ENCODE measurements at regions not wholly inside any gene's neighbourhood (a gene's known extent, or its start where the extent isn't known, plus 50 kb on each side); places are given as distances from the start of the nearest gene placed in this dataset.

DNA sequence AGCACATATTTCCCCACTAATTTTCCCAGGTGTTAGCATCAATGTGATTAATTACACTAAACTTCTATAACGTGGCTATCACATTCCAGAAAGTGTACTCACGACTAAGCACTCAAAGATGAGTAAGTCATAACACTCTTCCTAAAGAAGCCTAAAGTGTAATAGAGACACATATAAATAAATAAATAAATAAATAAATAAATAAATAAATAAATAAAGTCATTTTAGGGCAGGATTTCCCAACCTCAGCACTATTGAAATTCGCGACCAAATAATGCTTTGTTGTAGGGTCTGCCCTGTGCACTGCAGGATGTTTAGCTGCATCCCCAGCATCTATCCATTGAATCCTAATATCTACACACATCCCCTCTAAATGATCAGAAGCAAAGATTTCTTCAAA, 390.9 kb downstream of the CDH7 start:
- DNase-seq (ENCODE audit: low spot score), result no peak

DNA sequence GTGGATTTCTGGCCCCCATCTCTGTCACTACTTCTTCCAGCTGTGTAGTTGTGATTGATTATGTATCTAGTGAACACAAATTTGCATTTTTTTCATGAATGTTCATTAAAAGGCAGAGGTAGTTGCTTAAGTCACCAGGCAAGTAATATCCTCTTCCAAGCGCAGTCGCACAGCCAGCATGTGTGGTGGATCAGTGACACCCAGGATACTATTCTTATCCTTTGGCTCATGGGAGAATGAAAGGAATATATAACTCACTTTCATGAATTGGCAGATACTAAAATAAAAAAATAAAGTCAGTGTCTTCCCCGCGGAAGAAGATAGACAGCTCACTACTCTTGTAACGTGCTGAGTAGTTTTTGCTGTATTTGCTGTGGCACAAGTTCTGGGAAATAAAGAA, 387.8 kb downstream of the CDH7 start:
- no peak for DNase-seq (ENCODE audit: low spot score)

DNA sequence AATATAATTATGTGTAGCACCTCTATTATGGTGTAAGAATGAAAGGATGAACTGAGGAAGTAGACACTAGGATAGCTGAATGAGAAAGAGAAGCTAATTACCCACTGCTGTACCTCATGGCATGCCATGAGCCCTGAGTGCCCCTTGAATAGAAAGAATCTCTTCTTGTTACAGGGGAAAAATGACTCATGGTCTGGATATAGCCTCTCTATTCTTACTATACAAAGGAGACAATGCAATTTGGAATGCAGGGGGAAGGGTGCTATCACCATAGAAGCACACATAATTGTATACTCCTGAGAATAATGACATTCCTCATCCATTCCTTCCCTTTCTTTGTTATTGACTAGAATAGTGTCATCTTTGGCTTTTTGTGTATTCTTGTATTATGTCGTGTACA, 385.2 kb downstream of the CDH7 start:
- no peak for DNase-seq (ENCODE audit: low spot score)

DNA sequence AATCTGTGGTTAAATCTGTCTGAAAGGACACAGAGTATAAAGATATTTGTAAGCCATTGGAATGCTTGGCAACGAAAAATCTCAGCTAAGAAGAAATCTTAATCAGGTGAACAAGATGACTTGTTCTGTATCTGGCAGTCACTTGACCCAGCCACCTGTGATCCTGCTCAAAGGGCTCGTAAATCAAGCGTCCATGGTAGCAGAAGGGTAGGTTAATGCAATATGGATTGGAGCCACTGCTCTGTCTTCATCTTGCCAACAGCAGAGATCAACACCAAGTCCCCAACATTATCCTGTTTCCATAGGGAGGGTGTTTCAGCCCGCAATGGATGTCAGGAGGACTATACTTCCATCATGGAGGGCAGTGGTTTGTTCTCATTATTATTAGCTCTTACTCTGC, 378.4 kb downstream of the CDH7 start:
- no peak for DNase-seq (ENCODE audit: low spot score)

DNA sequence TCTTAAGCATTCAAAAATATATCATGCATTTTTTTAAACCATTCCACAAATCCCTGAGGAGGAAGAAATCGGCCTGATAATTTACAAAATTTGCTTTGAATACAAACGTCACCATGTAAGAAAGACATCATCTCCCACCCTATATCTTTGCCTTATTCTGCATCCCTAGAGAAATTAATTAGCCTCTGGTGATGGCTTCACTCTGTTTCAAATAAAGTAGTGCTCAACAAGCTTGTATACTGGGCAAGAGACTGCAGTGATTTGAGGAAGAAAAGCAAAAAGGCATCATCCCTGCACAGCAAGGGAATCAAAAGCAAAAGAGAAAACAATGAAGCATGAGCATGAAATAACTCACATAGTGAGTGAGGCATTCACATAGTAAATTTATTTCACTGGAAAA, 375.5 kb downstream of the CDH7 start:
- DNase-seq (ENCODE audit: low spot score), result no peak

DNA sequence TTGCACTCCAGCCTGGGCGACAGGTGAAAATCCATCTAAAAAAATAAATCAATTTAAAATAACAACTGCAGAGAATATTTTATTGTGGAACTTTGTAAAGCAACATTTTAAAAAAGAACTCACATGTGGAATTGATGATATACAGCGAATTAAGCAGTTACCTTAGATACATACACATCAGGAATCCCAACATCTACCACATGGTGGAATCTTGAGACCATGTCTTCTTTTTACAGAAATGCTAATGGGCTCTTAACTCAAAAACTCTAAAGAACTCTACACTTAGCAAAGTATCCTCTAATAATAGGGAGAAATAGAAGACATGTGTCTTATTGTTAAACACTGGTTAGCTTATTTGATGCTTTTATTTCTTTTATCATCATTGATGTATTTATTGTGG, 373.6 kb downstream of the CDH7 start:
- DNase-seq (ENCODE audit: low spot score), result no peak

DNA sequence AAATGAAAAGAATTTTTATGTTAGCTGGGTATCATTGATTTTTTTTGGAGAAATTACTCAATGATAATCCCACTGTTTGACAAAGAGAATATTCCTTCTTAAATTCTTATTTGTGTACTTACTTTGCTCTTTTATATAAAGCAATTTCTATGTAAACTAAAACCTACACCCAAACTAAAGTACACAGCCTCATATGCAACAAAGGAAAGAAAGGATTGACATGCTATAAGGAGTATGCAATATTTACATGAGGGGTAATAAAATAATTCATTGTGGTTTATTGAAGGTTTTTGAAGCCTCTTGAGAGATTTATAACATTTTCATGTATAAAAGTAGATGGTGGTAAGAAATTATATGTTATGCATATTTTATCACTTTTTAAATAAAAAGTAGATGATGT, 368.5 kb downstream of the CDH7 start:
- no peak for DNase-seq (ENCODE audit: low spot score)

DNA sequence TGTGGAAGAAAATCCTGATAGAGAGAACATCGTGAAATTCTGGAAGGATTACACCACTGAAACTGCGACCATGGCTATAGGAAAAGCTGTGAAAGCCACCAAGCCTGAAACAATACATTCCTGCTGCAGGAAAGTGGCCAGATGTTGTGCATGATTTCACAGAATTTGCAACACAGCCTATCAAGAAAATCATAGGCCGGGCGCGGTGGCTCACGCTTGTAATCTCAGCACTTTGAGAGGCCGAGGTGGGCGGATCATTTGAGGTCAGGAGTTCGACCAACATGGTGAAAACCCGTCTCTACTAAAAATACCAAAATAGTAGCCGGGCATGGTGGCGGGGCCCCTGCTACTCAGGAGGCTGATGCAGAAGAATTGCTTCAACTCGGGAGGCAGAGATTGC, 360.2 kb downstream of the CDH7 start:
- DNase-seq (ENCODE audit: low spot score), result no peak

DNA sequence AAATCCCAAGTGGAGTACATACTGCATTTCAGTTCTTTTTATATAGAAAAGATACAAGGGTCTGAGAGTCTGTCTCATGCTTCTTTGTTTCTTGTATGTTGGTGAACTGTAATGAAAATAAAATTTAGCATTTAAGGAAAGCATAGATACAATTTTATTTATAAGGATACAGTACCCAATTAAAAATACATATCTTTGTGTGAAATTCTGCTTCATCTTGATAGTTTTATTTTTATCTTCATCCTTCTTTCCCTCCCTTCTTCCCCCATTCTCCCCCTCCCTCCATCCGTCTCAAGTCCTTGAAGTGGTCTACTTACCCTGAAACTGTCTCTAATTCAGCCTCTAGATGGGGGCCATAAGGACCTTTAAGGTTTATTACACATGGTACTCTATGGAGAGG, 359.8 kb downstream of the CDH7 start:
- no peak for DNase-seq (ENCODE audit: low spot score)

DNA sequence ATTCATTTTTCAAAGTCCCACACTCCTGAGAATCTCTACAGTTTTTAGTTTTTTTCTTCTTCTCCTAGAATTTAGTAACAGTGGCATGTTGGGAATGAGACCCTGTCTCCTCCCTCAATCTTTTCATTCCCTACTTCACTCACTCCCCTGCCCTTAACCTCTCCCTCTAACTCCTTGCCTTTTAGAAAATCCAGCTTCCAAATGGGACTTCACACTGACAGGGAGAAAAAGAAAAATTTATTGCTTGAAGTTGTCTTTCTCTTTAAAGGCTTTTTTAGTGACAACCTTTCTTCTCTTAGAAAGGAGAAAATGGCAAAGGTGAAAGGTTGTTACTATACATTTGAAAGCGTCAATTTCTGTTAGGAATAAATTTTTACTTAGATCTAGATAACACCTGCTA, 359.2 kb downstream of the CDH7 start:
- DNase-seq (ENCODE audit: low spot score), result no peak

DNA sequence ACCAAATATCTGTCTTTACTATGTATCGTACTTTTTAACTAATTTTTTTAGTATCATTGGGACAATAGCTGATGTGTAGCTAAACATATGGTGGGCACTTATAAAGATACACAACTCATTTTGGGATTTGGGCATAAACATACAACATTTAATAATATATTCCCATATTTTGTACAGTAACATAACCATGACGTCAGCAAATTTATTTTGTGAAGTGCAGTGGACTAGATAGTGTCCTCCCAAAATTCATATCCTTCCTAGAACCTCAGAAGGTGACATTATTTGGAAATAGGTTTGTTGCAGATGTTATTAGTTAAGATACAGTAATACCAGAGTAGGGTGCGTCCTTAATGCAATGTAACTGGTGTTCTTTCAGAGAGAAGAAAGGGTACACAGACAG, 356.7 kb downstream of the CDH7 start:
- DNase-seq (ENCODE audit: low spot score), result no peak

DNA sequence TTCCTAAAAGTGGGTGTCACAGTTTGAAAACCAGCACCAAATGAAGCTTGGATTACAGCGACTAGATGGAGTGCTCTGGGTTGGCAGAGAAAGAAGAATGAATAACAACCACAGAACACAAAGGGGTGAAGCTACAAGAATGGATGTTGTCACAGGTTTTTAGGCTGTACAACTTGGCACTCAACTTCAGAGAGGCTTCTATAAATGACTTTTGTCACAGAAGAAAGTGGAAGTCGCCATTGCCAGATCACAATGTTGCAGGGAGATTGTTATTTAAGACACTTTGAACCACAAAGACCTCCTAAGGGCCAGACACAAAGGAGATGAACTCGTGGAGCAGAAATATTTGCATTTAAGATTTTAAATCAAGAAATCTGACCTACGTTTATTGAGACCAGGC, 354.2 kb downstream of the CDH7 start:
- no peak for DNase-seq (ENCODE audit: low spot score)

DNA sequence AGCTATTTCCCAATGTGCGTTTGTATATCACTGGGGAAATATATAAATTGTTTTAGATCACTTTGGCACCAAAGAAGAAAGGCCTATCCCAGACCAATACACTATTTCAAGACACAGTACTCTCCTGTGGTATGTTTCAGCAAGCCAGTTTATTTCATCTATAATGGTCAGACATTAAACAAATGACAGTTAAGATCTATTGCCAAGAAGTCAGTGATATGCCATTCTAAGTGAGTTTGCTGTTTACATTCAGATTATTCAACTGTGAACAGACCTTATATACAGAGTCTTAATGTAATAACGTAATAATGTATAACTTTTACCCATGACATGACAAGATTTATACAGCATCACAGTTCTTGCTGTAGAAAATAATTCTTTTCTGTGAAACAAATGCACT, 352.7 kb downstream of the CDH7 start:
- no peak for DNase-seq (ENCODE audit: low spot score)

DNA sequence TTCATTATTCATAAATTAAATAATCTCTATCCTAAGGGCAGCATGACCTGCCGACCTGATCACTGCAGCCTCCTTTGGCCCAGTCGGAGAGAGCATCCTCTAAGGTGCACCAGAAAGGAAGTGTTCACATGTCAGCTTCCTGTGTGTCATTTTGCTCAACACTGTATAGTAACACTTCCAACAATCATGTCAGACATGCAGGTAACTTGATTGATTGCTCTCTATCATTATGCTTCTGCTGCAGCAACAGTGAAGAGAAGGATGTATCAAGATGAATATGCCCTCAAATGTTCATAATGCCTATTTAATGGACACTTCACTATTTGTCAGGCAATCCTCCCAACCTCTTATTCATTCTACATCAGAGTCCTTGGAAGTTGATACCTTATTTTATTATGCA, 332.3 kb downstream of the CDH7 start:
- DNase-seq (ENCODE audit: low spot score), result no peak

DNA sequence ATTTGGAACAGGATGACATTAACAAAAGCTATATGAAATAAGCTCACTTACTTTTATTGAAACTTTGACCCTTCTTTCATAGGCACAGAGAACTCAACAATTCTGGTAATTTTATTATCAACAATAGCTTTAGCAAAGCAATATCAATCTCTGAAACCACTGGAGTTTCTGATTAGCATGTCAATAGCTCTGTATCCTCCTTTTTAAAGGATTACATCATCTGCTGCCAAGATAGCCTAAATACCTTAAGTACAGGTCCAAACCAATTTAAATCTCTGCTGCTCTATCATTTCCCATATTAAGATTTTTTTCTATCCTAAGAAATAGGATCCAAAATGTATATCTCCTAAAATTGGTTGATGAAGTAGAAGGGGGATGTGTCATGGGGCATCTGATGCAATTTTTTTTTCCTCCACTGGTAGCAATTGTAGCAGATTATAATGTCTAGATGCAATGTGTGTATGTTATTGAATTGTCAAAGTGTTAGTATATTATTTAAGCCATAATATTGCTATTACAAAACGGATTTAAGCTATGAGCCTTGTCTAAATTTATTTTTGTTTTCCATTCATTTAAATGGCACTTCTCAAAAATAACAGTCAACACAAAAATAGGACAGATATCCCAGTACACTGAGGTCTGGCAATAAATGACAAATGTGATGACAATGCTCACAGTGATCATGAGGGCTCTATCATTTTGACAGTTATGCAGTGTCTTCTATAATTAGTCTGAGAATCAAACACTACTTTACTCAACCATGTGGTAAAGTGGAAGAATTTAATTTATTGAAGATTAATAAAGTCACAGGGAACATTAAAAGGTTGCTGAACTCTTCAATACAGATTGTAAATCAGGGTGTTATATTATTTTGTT, 328.4 kb downstream of the CDH7 start:
- no peak for DNase-seq (ENCODE audit: low spot score)

DNA sequence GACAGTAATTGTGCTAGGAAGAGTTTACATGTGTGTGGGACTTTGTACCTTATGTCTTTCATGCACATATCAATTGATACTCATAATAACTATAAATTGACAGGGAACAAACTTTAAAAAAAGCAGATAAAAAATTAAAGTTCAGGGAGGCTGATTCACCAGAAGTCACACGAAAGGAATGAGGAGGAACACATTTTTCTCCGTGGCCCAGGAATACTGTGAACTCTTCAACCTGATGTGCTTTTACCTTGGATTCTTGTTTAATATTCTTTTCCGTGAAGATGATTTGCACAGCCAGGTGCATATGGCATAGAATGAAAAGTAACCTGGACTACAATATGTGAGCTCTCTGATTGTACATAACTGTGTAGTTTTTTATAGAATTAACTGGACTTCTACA, 326.3 kb downstream of the CDH7 start:
- DNase-seq (ENCODE audit: low spot score), result no peak

DNA sequence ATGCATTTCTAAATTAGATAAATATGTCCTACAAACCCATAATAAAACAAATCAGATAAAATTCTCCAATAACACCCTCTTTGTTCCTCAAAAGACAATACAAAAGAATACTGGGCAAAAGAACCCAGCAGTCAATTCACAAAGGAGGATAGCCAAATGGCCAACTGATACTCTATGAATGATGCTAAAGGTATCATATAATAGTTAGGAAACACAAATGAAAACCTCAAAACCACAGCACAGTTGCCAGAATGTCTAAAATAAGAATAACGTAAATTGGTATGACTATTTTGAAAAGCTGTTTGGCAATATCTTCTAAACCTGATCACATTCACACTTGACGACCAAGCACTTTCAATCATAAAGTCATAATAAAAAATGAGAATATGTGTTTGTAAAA, 315.4 kb downstream of the CDH7 start:
- no peak for DNase-seq (ENCODE audit: low spot score)

DNA sequence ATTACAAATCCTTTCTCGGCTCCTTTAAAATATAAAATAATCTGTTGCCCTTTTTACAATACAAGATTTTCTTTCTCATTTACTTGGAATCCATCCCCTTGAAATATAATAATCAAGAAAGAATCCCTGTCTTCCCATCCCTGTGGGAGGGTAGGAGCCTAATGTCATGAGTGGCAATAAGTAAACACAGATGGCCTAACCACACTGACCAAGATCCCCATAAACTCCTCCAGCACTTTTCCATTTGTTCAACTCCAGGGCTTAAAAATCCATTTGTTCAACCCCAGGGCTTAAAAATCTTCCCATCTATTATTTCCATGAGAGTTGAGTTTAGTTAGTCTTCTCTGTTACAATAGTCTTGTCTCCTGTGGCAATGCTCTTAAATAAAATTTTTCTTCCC, 297.6 kb downstream of the CDH7 start:
- DNase-seq (ENCODE audit: low spot score), result no peak

DNA sequence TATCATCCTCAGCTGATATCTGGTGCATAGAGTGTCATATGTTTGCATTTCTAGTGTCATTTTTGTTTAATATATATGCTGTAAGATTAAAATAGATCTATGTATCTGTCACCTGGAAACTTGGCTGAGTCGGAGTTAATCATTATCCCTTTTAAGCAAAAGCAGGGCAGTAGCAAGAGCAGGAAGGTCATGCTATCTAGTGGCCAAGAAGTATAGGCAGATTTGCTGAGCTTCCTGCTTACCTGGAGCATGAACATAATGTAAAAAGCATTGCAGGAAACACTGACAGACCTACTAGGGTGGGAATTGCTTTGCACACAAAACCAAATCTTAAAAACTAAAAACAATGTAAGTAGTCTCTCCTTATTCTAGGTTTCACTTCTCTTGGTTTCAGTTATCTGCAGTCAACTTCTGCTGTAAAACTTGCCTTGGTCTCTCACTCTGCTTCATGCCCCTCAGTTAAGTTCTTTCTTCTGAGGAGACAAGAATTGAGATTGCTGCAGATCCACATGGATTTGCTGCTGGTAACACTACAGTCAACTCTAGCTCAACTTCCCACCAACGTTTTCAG, 295.3 kb downstream of the CDH7 start:
- peak; percentile 1 for DNase-seq (ENCODE audit: low spot score)

DNA sequence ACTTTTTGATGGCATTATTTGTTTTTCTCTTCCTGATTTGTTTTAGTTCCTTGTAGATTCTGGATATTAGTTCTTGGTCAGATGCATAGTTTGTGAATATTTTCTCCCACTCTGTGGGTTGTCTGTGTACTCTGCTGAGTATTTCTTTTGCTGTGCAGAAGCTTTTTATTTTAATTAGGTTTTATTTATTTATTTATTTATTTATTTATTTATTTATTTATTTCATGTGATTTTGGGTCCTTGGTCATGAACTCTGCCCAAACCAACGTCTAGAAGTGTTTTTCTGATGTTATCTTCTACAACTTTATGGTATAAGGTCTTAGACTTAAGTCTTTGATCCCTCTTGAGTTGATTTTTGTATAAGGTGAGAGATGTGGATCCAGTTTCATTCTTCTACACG, 292.2 kb downstream of the CDH7 start:
- no peak for DNase-seq (ENCODE audit: low spot score)

DNA sequence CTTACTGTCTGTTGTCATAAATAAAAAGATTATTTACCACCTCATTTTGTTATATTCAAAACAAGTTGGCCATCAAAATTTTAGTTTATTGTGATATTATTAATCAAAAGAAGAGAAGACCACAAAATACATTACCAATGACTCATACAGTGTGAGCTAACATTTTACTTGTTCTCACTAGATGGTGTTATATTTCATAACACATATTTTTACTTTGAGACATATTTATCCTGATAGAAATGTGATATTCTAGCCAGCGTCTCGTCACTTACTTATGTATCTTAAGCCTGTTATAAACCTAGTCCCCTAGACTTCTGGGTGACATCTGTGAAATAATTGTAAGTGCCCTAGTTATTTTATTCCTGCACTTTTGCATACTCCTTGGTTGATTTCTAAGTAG, 263.2 kb downstream of the CDH7 start:
- DNase-seq (ENCODE audit: low spot score), result no peak

DNA sequence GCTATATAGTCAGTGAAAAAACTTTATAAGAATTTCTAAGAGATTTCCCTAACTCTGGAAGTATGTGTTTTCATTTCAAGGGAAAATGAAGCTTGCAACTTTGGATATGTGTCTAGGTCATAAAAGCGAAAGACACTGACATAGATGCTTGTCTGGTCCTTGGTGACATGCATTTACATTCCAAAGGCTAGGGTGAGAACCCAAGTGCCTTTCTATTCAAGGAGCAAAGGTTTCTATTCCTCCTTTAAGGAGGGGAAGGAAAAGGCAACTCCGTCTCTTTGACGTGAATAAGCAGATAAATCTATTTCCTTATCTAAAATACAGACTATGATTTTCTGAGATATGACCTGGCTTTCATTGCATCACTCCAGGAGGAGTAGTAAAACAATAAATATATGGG, 261.1 kb downstream of the CDH7 start:
- no peak for DNase-seq (ENCODE audit: low spot score)

DNA sequence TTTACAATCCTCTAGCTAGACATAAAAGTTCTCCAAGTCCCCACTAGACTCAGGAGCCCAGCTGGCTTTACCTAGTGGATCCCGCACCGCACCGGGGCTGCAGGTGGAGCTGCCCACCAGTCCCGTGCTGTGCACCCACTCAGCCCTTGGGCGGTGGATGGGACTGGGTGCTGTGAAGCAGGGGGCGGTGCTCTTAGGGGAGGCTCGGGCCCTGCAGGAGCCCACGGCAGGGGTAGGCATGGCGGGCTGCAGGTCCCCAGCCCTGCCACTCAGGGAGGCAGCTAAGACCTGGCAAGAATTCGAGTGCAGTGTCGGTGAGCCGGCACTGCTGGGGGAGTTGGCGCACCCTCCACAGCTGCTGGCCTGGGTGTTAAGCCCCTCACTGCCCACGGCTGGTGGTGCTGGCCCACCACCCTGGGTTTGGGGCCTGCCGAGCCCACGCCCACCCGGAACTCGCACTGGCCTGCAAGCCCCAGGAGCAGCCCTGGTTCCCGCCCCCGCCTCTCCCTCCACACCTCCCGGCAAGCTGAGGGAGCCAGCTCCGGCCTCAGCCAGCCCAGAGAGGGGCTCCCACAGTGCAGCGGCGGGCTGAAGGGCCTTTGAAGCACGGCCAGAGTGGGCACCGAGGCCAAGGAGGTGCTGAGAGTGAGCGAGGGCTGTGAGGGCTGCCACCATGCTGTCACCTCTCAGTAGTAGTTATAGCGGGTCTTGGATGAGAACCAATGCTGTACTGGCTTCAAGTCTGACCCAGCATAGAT, 255.2 kb downstream of the CDH7 start:
- no peak for DNase-seq (ENCODE audit: low spot score)

All from SW480 (cell line).